Activated naive CD8-positive, alpha-beta T cell treated with anti-CD3 and anti-CD28 coated beads, Interleukin-2, amount 50 U/mL, for 16 hours (primary cell): ENCODE measurements at regions not wholly inside any gene's neighbourhood (a gene's known extent, or its start where the extent isn't known, plus 50 kb on each side); places are given as distances from the start of the nearest gene placed in this dataset.

Experiments used
- DNase-seq: peaks from one replicate; pipeline ENCODE4 v3.0.0-alpha.2; 2020; ENCODE audit warnings: low read depth, low spot score

DNA sequence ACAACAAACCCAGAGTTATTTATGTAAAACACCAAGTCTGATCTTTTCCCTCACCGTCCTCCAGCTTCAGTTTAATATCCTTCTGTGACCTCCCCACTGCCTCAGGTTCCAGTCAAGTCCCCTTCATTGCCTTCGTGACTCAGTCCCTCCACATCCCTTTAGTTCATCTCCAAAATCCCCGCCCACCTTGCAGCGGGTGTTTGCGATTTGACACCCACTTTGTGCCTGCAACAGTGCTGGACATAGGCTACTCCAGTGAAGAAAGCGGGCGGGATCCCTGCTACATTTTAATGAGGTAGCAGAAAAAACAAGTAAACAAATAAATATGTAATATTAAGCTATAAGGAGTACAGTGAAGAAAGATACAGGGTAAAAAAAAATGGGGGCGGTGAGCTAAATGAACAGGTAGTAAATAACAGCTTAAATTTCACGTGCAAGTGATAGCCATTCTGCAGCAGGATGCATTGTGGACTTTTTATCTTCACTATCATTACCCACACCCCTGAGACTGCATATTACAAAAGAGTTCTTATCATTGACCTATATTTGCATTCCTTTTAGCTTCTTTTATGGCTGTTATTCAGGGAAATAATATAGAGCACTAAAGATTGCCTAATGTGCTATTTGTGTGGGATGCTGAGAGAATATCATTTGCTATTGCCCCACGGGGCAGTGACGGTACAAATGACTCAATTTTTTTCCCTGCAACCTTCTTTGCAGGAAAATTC is 222.8 kb upstream of the NUDT4 start:
- DNase-seq, result no peak

GRCh38 chr12:93156086-93156716 is 221.5 kb upstream of the NUDT4 start:
- no peak for DNase-seq

GRCh38 chr12:93157279-93157678 is 220.4 kb upstream of the NUDT4 start:
- DNase-seq, result no peak

GRCh38 chr12:93158065-93158843 is 219.5 kb upstream of the NUDT4 start:
- no peak for DNase-seq

GRCh38 chr12:93163260-93164036 is 214.3 kb upstream of the NUDT4 start:
- DNase-seq, result no peak

GRCh38 chr12:93164103-93164880 is 213.4 kb upstream of the NUDT4 start:
- no peak for DNase-seq

DNA sequence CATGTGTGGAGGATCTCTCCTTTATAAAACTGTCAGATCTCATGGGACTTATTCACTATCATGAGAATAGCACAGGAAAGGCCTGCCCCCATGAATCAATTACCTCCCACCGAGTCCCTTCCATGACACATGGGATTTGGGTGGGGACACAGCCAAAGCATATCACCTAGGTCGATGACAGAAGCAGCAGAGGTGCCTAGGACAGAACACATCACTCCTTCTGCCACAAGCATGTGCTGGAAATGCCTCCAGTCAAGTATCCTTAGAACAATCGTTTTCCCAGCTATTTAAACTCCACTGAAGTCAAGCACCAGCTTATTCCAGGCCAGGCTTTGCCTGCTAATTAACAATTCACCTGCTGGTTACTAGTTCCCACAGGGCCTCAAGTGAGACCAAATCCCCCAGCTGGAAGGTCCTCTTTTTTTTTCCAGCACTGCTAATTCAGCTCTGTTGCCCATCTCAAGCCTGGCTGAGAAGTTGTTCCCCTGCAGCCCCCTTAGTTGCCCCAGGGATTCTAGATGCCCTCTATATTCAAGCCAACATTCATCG is 212.3 kb upstream of the NUDT4 start:
- no peak for DNase-seq

GRCh38 chr12:93166541-93167307 is 211.0 kb upstream of the NUDT4 start:
- DNase-seq, result no peak

DNA sequence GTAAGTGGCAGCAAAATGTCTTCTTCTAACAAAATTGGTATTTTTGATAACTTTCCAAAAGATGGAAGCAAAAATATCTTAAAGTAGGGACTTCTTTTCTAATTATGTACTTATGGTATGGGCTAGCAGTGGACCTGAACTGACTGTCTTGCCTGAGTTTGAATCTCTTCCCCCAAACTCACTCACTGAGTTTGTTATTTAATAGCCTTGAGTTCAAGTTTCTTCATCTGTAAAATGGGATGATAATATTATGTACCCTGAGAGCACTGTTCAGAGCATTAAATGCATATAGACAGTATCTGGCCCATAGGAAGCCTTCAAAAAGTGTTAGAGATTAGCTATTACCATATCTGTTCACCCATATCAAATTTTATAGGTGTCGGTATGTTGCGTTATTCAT is 210.4 kb upstream of the NUDT4 start:
- no peak for DNase-seq

- no peak for DNase-seq
These were observed 209.8 kb upstream of the NUDT4 start for GRCh38 chr12:93167841-93168492.

GRCh38 chr12:93168751-93169150 is 209.0 kb upstream of the NUDT4 start:
- DNase-seq, result no peak

DNA sequence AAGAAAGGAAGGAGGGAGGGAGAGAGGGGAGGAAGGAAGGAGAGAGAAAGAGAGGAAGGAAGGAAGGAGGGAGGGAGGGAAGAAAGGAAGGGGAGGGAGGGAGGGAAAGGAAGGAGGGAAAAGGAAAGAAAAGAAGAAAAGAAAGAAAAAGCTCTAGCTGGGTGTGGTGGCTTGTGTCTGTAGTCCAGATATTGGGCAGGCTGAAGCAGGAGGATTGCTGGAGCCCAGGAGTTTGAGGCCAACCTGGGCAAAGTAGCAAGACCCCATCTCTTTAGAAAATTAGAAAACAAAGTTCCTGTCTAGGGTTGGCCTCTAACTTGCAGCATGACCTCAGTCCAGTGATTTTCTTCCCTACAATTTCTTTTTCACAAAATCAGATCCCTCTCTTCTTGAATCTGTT is 208.2 kb upstream of the NUDT4 start:
- no peak for DNase-seq

DNA sequence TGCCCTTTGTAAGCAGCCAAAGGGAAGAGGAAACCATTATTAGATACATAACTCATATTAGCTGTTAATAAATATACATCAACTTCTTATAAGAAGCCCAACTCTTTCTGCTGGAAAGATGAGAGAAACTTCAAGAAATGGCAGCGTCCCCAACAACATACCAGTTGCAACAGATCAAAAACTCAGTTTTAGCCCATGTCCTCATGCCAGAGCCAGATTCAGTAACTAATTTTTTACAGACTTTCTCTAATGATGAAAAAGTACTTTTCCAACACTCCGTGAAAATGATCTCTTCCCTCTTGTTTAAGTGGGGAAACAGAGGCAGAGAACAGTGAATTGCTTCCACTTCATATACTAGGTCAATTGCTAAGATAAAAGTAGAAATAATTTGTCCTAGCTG is 206.8 kb upstream of the NUDT4 start:
- DNase-seq, result no peak

- no peak for DNase-seq
These were observed 204.4 kb upstream of the NUDT4 start for GRCh38 chr12:93173178-93173957.

DNA sequence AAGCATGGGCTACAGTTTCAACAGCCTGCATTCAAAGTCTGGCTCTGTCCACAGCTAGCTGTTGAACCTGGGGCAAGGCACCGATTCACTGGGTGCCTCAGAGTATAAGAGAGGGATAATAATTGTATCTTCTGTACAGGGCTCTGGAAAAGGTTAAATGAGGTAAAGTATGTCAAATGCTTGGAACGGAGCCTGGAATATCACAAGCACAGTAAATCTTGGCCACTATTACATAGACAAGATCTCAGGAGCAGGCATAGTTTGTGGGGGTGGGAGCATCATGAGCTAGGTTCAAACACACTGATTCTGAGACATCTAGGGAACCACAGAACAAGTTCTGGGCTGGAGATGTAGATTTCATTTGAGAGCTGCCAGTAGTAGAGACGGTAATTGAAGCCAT is 203.7 kb upstream of the NUDT4 start:
- DNase-seq, result no peak

DNA sequence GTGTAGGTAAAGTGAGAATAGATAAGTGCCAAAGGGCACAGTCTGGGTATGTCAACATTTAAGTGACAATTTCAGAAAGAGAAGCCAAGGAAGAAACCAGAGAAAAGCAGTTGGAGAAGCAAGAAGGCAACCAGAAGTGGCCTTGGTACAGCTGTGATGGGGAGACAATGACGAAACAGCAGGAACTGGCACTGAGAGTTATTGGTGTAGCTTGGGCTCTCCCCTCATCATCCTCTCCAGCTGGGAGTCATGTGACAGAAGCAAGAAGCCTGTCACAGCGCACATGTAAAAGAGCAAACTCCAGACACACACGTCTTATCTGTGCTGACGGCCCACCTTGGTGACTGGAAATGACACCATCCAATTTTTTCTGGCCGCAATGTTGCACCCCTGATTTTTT is 203.3 kb upstream of the NUDT4 start:
- DNase-seq, result no peak

- no peak for DNase-seq
These were observed 201.6 kb upstream of the NUDT4 start for GRCh38 chr12:93176165-93176564.

DNA sequence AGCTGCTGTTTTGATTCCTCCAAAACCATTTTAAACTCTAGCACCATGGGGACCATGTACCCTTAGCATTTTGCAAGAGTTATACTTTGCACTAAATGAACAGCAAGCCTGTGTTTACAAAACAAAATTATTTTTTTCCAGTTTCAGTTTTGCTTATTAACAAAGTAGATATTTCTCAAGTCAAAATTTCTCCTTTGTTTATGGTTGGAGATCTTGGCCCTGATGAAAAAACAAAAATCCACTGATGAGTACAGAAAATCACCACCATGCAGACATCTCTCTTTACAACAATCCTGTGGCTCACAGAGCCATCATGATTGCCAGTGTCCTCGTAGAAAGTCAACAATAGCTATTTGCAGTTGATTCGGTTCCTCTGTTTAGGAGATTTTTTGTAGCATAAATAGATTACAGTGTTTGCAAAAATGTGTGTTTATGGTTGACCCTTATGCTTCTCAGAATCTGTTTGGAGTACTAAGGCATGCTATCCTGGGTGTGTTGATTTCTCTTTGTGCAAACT is 201.1 kb upstream of the NUDT4 start:
- no peak for DNase-seq
